Chondrocyte (in vitro differentiated cells): ENCODE measurements at regions not wholly inside any gene's neighbourhood (a gene's known extent, or its start where the extent isn't known, plus 50 kb on each side); places are given as distances from the start of the nearest gene placed in this dataset.

Experiments
- DNase-seq: peaks from one replicate; pipeline ENCODE4 v3.0.0; 2021; ENCODE audit warnings: mixed read lengths, low spot score
- H3K27ac Mint-ChIP-seq: one replicate; pipeline ENCODE4 v1.8.0; 2021; ENCODE audit warnings: mild to moderate bottlenecking, moderate library complexity, mixed read lengths; ENCODE audit not compliant: unreplicated experiment
- H3K27me3 Mint-ChIP-seq: 2 replicates; pipeline ENCODE4 v1.8.0; 2021; ENCODE audit warnings: low read depth, mixed read lengths
- H3K36me3 Mint-ChIP-seq: 2 replicates; pipeline ENCODE4 v1.8.0; 2021; ENCODE audit warnings: low read depth, mixed read lengths
- H3K4me1 Mint-ChIP-seq: 2 replicates; pipeline ENCODE4 v1.8.0; 2021; ENCODE audit warnings: low read depth, mild to moderate bottlenecking, mixed read lengths
- H3K4me3 Mint-ChIP-seq: one replicate; pipeline ENCODE4 v1.8.0; 2021; ENCODE audit warnings: mild to moderate bottlenecking, moderate library complexity, mixed read lengths; ENCODE audit not compliant: unreplicated experiment
- H3K9me3 Mint-ChIP-seq: 2 replicates; pipeline ENCODE4 v1.8.0; 2021; ENCODE audit warnings: low read depth, mixed read lengths
- TF ChIP-seq, protein P1 (sequence below): fragments of 200-600 bp; sonication (generic); IDR thresholded peaks from 2 replicates; pipeline ENCODE4 v1.5.0; 2021; ENCODE audit warnings: antibody characterized with exemption, mild to moderate bottlenecking, moderate library complexity

DNA sequence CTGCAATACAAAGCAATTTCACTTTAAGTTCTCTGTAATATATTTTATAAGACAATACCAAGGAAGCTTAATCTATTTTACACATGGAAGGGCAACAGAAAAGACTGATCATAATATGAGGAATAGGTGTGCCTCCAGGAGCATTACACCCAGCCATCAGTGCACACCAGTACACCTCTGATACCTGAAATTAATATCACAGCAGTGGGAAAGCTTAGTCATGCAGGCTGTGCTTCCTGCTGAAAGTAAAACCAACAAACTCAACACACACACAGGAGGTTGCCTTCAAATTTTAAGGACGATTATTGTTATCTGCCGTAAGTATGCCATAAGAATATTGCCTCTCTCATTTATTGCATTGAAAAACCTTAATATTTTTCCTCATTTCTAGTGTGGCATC lies 1119.1 kb upstream of the TENM4 start:
- H3K27ac Mint-ChIP-seq, result no peak overlapping the region
- H3K4me1 Mint-ChIP-seq, result no peaks in the 10 kb centered on the region
- DNase-seq, result no peak
- H3K27me3 Mint-ChIP-seq, result peaks cover 2% of the 10 kb centered on the region
- no peak overlapping the region for H3K4me3 Mint-ChIP-seq
- TF ChIP-seq, protein P1, sequence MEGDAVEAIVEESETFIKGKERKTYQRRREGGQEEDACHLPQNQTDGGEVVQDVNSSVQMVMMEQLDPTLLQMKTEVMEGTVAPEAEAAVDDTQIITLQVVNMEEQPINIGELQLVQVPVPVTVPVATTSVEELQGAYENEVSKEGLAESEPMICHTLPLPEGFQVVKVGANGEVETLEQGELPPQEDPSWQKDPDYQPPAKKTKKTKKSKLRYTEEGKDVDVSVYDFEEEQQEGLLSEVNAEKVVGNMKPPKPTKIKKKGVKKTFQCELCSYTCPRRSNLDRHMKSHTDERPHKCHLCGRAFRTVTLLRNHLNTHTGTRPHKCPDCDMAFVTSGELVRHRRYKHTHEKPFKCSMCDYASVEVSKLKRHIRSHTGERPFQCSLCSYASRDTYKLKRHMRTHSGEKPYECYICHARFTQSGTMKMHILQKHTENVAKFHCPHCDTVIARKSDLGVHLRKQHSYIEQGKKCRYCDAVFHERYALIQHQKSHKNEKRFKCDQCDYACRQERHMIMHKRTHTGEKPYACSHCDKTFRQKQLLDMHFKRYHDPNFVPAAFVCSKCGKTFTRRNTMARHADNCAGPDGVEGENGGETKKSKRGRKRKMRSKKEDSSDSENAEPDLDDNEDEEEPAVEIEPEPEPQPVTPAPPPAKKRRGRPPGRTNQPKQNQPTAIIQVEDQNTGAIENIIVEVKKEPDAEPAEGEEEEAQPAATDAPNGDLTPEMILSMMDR, result no peak
- no peaks in the 10 kb centered on the region for H3K9me3 Mint-ChIP-seq
- no peaks in the 10 kb centered on the region for H3K36me3 Mint-ChIP-seq

DNA sequence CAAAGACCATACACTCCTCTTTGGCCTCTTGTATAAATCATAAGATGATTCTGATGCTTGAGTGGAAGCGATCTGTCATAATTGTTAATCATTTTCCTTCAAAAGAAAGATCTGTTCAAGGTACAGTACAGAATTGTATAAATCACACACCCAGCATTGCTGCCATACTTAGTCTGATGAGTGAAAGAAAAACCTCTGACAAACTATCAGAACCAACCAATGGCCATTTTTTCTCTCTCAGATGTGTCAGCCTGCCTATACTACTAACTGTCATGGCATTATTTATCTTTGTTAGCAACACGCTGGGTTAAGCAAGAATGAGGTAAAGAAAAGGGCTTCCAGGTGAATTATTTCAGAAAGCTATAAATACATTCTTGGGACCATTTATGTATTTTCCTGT lies 1112.7 kb upstream of the TENM4 start:
- TF ChIP-seq, protein P1, result no peak
- no peaks in the 10 kb centered on the region for H3K36me3 Mint-ChIP-seq

GRCh38 chr11:80542704-80543103 lies 1101.9 kb upstream of the TENM4 start:
- peaks cover 10% of the 10 kb centered on the region for H3K9me3 Mint-ChIP-seq

More for the DNA sequence above, 1112.7 kb upstream of the TENM4 start:
- H3K4me1 Mint-ChIP-seq, result no peaks in the 10 kb centered on the region
- DNase-seq, result no peak
- no peaks in the 10 kb centered on the region for H3K9me3 Mint-ChIP-seq
- H3K4me3 Mint-ChIP-seq, result no peak overlapping the region
- H3K27ac Mint-ChIP-seq, result no peak overlapping the region
- no peaks in the 10 kb centered on the region for H3K27me3 Mint-ChIP-seq

DNA sequence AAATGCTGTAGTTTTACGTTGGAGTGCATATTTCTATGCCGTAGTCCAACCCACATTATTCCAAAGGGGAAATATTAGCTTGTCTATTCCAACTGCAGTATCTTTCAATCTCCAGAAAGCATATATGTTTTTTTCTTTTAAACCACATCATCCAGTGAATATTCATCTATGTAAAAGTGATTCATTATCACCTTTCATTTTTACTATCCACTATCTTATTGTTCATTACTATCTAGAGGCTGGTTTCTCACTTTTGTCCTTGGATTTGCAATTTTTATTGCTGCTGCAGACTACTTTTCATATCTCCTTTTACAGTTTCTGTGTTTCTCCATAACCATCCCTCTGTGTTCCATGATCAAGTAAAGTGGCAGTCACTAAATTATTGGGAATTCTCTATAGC lies 1097.2 kb upstream of the TENM4 start:
- H3K36me3 Mint-ChIP-seq, result no peaks in the 10 kb centered on the region
- no peaks in the 10 kb centered on the region for H3K4me1 Mint-ChIP-seq
- DNase-seq, result no peak
- TF ChIP-seq, protein P1, result no peak
- no peak overlapping the region for H3K4me3 Mint-ChIP-seq
- no peaks in the 10 kb centered on the region for H3K27me3 Mint-ChIP-seq
- no peak overlapping the region for H3K27ac Mint-ChIP-seq
- H3K9me3 Mint-ChIP-seq, result peaks cover 11% of the 10 kb centered on the region

More at GRCh38 chr11:80542704-80543103, 1101.9 kb upstream of the TENM4 start:
- no peak for DNase-seq
- Mint-ChIP-seq H3K4me1 (no peaks in the 10 kb centered on the region), H3K4me3 (no peak overlapping the region), H3K27me3 (no peaks in the 10 kb centered on the region), H3K27ac (no peak overlapping the region), H3K36me3 (no peaks in the 10 kb centered on the region)
- TF ChIP-seq, protein P1, result no peak

- Mint-ChIP-seq H3K4me1 (no peaks in the 10 kb centered on the region), H3K27me3 (no peaks in the 10 kb centered on the region), H3K27ac (no peak overlapping the region), H3K9me3 (peaks cover 17% of the 10 kb centered on the region), H3K4me3 (no peak overlapping the region), H3K36me3 (no peaks in the 10 kb centered on the region)
- no peak for DNase-seq
- TF ChIP-seq, protein P1, result no peak
These were observed 1092.6 kb upstream of the TENM4 start for GRCh38 chr11:80533463-80533862.
